ENCODE measurements at regions not wholly inside any gene's neighbourhood (a gene's known extent, or its start where the extent isn't known, plus 50 kb on each side); places are given as distances from the start of the nearest gene placed in this dataset.
A peak's percentile ranks its signal among the peaks of the same experiment; 100 is the strongest.

DNA sequence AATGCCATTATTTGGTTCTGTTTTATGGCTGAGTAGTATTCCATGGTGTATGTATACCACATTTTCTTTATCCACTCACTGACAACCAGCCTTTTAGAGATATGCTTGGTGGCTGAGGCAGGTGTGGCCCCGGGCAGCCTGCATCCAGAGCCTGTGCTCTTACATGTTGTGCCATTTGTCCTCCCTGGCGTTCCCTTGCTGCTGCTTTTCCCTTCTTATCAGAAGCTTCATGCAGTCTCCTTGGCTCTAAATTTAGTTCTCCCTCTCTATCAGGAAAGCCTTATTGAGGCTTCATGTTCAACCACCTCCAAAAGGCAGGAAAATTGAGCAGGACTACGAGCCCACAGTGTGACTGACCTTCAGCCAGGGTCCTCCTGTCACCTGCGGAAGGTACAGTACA is 131.7 kb upstream of the ITGA6 start:
- no peak overlapping the region for H4K8ac ChIP-seq (ENCODE audit: low read depth, low read length)
- no peak overlapping the region for H3K14ac ChIP-seq (ENCODE audit: low read length)
- H3K27ac ChIP-seq (replicated peaks; ENCODE audit: low read length) = no peak overlapping the region
- no peak overlapping the region for H3K4ac ChIP-seq (ENCODE audit: low read length)
- H2AK5ac ChIP-seq (ENCODE audit: low read depth, low read length) = no peak overlapping the region
- no CpG with 5 or more reads among the region's 4 CpGs for WGBS, 2 donors (ENCODE audit: extremely low coverage in 2 of 2, insufficient read length in 2 of 2, insufficient replicate concordance in 1 of 2)
- no peak for DNase-seq (ENCODE audit: low spot score)
- H3K36me3 ChIP-seq (replicated peaks in 1 of 2; ENCODE audit: control insufficient read depth in 2 of 2, insufficient read depth in 2 of 2, low read length in 2 of 2) = no peaks in the 10 kb centered on the region
- peaks cover 0 to 2% of the 10 kb centered on the region in 2 donors for H3K9me3 ChIP-seq (replicated peaks in 1 of 2; ENCODE audit: control insufficient read depth in 2 of 2, insufficient read depth in 1 of 2, low read depth in 1 of 2, low read length in 2 of 2)
- H3K4me3 ChIP-seq (ENCODE audit: low read length in 2 of 2) = no peak overlapping the region
- no peaks in the 10 kb centered on the region for H3K79me1 ChIP-seq (ENCODE audit: low read depth, low read length)
- H2BK12ac ChIP-seq (ENCODE audit: low read length) = no peak overlapping the region
- no peak overlapping the region for H3K23ac ChIP-seq (ENCODE audit: low read depth, low read length, poor library complexity)
- H3K4me1 ChIP-seq (ENCODE audit: control insufficient read depth in 2 of 2, insufficient read depth in 1 of 2, low read depth in 1 of 2, low read length in 2 of 2) = peaks cover 0 to 1% of the 10 kb centered on the region in 2 donors
- H2BK15ac ChIP-seq (ENCODE audit: low read length) = peak overlapping the region; percentile 31
- no peak overlapping the region for H2BK5ac ChIP-seq (ENCODE audit: low read length)
- H3K4me2 ChIP-seq (ENCODE audit: insufficient read depth, low read length, poor library complexity, severe bottlenecking) = no peak overlapping the region
- H4K91ac ChIP-seq (ENCODE audit: low read depth, low read length, poor library complexity) = no peak overlapping the region
- no peak overlapping the region for H2BK120ac ChIP-seq (ENCODE audit: low read depth, low read length)
- H3K18ac ChIP-seq (ENCODE audit: low read length) = no peak overlapping the region
- peaks cover 0 to 4% (median 0%) of the 10 kb centered on the region in 3 experiments for H3K27me3 ChIP-seq (ENCODE audit: control insufficient read depth in 3 of 3, insufficient read depth in 3 of 3, low read depth in 1 of 3, low read length in 3 of 3)
- H2AFZ ChIP-seq (ENCODE audit: low read length) = no peak overlapping the region
- no peak overlapping the region for H3K9ac ChIP-seq (ENCODE audit: low read depth, low read length, poor library complexity)

DNA sequence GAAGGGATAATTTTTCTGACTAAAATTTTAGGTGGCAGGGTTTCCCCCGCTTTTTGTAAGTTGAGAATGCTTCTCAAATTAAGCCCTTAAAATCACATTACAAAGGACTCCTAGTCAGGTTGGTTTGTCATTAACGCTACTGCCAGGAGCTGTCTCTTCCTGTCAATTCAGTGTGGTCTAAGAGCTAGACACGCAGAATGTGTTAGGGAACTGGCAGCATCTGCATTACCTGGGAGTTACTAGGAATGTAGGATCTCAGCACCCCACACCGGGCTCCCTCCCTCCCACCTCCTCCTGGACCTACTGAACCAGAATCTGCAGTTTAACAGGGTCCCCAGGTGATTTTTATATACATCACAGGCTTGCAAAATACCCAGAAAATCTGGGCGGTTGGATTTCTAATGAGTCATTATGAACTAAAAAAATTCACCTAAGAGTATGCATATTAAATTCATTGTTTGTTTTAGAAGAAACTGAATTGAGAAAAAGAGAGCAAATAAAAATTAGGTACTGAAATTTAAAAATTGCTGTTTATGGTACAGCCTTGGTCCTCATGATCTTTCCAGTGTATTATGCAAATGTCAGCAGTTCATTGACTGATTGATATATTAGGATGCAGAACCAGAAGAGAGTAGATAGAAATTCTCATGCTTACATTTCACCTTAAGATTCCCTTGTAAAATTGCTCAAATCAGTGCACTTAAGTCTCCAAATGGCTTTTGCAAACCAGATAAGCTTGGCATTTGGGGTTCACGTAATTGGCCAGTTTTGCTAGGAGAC is 130.9 kb upstream of the ITGA6 start:
- Histone ChIP-seq H3K27me3 (ENCODE audit: control insufficient read depth in 3 of 3, insufficient read depth in 3 of 3, low read depth in 1 of 3, low read length in 3 of 3) (peaks cover 0 to 4% (median 0%) of the 10 kb centered on the region in 3 experiments), H2AK5ac (ENCODE audit: low read depth, low read length) (no peak overlapping the region), H3K18ac (ENCODE audit: low read length) (no peak overlapping the region), H4K91ac (ENCODE audit: low read depth, low read length, poor library complexity) (no peak overlapping the region), H2AFZ (ENCODE audit: low read length) (no peak overlapping the region), H3K14ac (ENCODE audit: low read length) (no peak overlapping the region), H2BK5ac (ENCODE audit: low read length) (no peak overlapping the region), H3K79me1 (ENCODE audit: low read depth, low read length) (no peaks in the 10 kb centered on the region), H3K4me2 (ENCODE audit: insufficient read depth, low read length, poor library complexity, severe bottlenecking) (no peak overlapping the region), H3K27ac (replicated peaks; ENCODE audit: low read length) (no peak overlapping the region), H4K8ac (ENCODE audit: low read depth, low read length) (no peak overlapping the region), H3K4me1 (ENCODE audit: control insufficient read depth in 2 of 2, insufficient read depth in 1 of 2, low read depth in 1 of 2, low read length in 2 of 2) (peaks cover 0 to 1% of the 10 kb centered on the region in 2 donors), H3K36me3 (replicated peaks in 1 of 2; ENCODE audit: control insufficient read depth in 2 of 2, insufficient read depth in 2 of 2, low read length in 2 of 2) (no peaks in the 10 kb centered on the region), H2BK15ac (ENCODE audit: low read length) (no peak overlapping the region), H3K9ac (ENCODE audit: low read depth, low read length, poor library complexity) (no peak overlapping the region), H3K9me3 (replicated peaks in 1 of 2; ENCODE audit: control insufficient read depth in 2 of 2, insufficient read depth in 1 of 2, low read depth in 1 of 2, low read length in 2 of 2) (peaks cover 0 to under 1% of the 10 kb centered on the region in 2 donors), H2BK12ac (ENCODE audit: low read length) (no peak overlapping the region), H2BK120ac (ENCODE audit: low read depth, low read length) (no peak overlapping the region), H3K4me3 (ENCODE audit: low read length in 2 of 2) (no peak overlapping the region), H3K23ac (ENCODE audit: low read depth, low read length, poor library complexity) (no peak overlapping the region), H3K4ac (ENCODE audit: low read length) (no peak overlapping the region)
- WGBS, 2 donors (ENCODE audit: extremely low coverage in 2 of 2, insufficient read length in 2 of 2, insufficient replicate concordance in 1 of 2) = no CpG with 5 or more reads among the region's 6 CpGs
- DNase-seq (ENCODE audit: low spot score) = no peak

- no peak overlapping the region for H3K4me3 ChIP-seq (ENCODE audit: low read length in 2 of 2)
- peaks cover 0 to 4% (median 0%) of the 10 kb centered on the region in 3 experiments for H3K27me3 ChIP-seq (ENCODE audit: control insufficient read depth in 3 of 3, insufficient read depth in 3 of 3, low read depth in 1 of 3, low read length in 3 of 3)
- no peak overlapping the region for H3K4me2 ChIP-seq (ENCODE audit: insufficient read depth, low read length, poor library complexity, severe bottlenecking)
- no peak overlapping the region for H3K27ac ChIP-seq (replicated peaks; ENCODE audit: low read length)
- no peak overlapping the region for H3K4ac ChIP-seq (ENCODE audit: low read length)
- H3K36me3 ChIP-seq (replicated peaks in 1 of 2; ENCODE audit: control insufficient read depth in 2 of 2, insufficient read depth in 2 of 2, low read length in 2 of 2) = no peaks in the 10 kb centered on the region
- peaks cover 0 to 1% of the 10 kb centered on the region in 2 donors for H3K4me1 ChIP-seq (ENCODE audit: control insufficient read depth in 2 of 2, insufficient read depth in 1 of 2, low read depth in 1 of 2, low read length in 2 of 2)
- H2AK5ac ChIP-seq (ENCODE audit: low read depth, low read length) = no peak overlapping the region
- H3K79me1 ChIP-seq (ENCODE audit: low read depth, low read length) = no peaks in the 10 kb centered on the region
- peak overlapping the region; percentile 45 for H3K18ac ChIP-seq (ENCODE audit: low read length)
- H2BK120ac ChIP-seq (ENCODE audit: low read depth, low read length) = no peak overlapping the region
- no peak for DNase-seq (ENCODE audit: low spot score)
- H2BK15ac ChIP-seq (ENCODE audit: low read length) = no peak overlapping the region
- H2BK12ac ChIP-seq (ENCODE audit: low read length) = no peak overlapping the region
- H3K9me3 ChIP-seq (replicated peaks in 1 of 2; ENCODE audit: control insufficient read depth in 2 of 2, insufficient read depth in 1 of 2, low read depth in 1 of 2, low read length in 2 of 2) = no peaks in the 10 kb centered on the region
- H3K9ac ChIP-seq (ENCODE audit: low read depth, low read length, poor library complexity) = no peak overlapping the region
- H2BK5ac ChIP-seq (ENCODE audit: low read length) = no peak overlapping the region
- no CpG with 5 or more reads among the region's 3 CpGs for WGBS, 2 donors (ENCODE audit: extremely low coverage in 2 of 2, insufficient read length in 2 of 2, insufficient replicate concordance in 1 of 2)
- no peak overlapping the region for H4K8ac ChIP-seq (ENCODE audit: low read depth, low read length)
- H3K14ac ChIP-seq (ENCODE audit: low read length) = no peak overlapping the region
- no peak overlapping the region for H3K23ac ChIP-seq (ENCODE audit: low read depth, low read length, poor library complexity)
- no peak overlapping the region for H2AFZ ChIP-seq (ENCODE audit: low read length)
- no peak overlapping the region for H4K91ac ChIP-seq (ENCODE audit: low read depth, low read length, poor library complexity)
Observed at GRCh38 chr2:172297531-172297930, 129.9 kb upstream of the ITGA6 start.

- H3K23ac ChIP-seq (ENCODE audit: low read depth, low read length, poor library complexity) = no peak overlapping the region
- no peak overlapping the region for H3K4me3 ChIP-seq (ENCODE audit: low read length in 2 of 2)
- no peak overlapping the region for H2AK5ac ChIP-seq (ENCODE audit: low read depth, low read length)
- H3K9me3 ChIP-seq (replicated peaks in 1 of 2; ENCODE audit: control insufficient read depth in 2 of 2, insufficient read depth in 1 of 2, low read depth in 1 of 2, low read length in 2 of 2) = no peaks in the 10 kb centered on the region
- H3K4me1 ChIP-seq (ENCODE audit: control insufficient read depth in 2 of 2, insufficient read depth in 1 of 2, low read depth in 1 of 2, low read length in 2 of 2) = peaks cover 0 to 1% of the 10 kb centered on the region in 2 donors
- H3K27me3 ChIP-seq (ENCODE audit: control insufficient read depth in 3 of 3, insufficient read depth in 3 of 3, low read depth in 1 of 3, low read length in 3 of 3) = peaks cover 0 to 4% (median 0%) of the 10 kb centered on the region in 3 experiments
- H3K4ac ChIP-seq (ENCODE audit: low read length) = no peak overlapping the region
- no peak overlapping the region for H4K91ac ChIP-seq (ENCODE audit: low read depth, low read length, poor library complexity)
- no peak overlapping the region for H2BK15ac ChIP-seq (ENCODE audit: low read length)
- no peak overlapping the region for H3K4me2 ChIP-seq (ENCODE audit: insufficient read depth, low read length, poor library complexity, severe bottlenecking)
- no peak overlapping the region for H2BK120ac ChIP-seq (ENCODE audit: low read depth, low read length)
- H3K36me3 ChIP-seq (replicated peaks in 1 of 2; ENCODE audit: control insufficient read depth in 2 of 2, insufficient read depth in 2 of 2, low read length in 2 of 2) = no peaks in the 10 kb centered on the region
- no peak overlapping the region for H3K9ac ChIP-seq (ENCODE audit: low read depth, low read length, poor library complexity)
- no peaks in the 10 kb centered on the region for H3K79me1 ChIP-seq (ENCODE audit: low read depth, low read length)
- H2BK5ac ChIP-seq (ENCODE audit: low read length) = no peak overlapping the region
- no peak overlapping the region for H3K27ac ChIP-seq (replicated peaks; ENCODE audit: low read length)
- no peak overlapping the region for H4K8ac ChIP-seq (ENCODE audit: low read depth, low read length)
- no peak for DNase-seq (ENCODE audit: low spot score)
- H3K14ac ChIP-seq (ENCODE audit: low read length) = no peak overlapping the region
- no peak overlapping the region for H3K18ac ChIP-seq (ENCODE audit: low read length)
- peak overlapping the region; percentile 18 for H2AFZ ChIP-seq (ENCODE audit: low read length)
- H2BK12ac ChIP-seq (ENCODE audit: low read length) = no peak overlapping the region
- no CpG with 5 or more reads among the region's 4 CpGs for WGBS, 2 donors (ENCODE audit: extremely low coverage in 2 of 2, insufficient read length in 2 of 2, insufficient replicate concordance in 1 of 2)
Observed at GRCh38 chr2:172297950-172298349, 129.4 kb upstream of the ITGA6 start.
